Trophoblast cell (in vitro differentiated cells and primary cell): ENCODE measurements at regions not wholly inside any gene's neighbourhood (a gene's known extent, or its start where the extent isn't known, plus 50 kb on each side); places are given as distances from the start of the nearest gene placed in this dataset.
"Not testable (repeated sequence)": the region's sequence is repeated elsewhere in the genome, so short reads cannot be mapped to it uniquely, and the experiment has no call there.

ENCODE experiments used
- DNase-seq, 2 donors: peaks; one replicate each; pipeline ENCODE4 v3.0.0-alpha.2; 2016
- H2AFZ ChIP-seq: 2 replicates; pipeline ENCODE4 v1.6.1; 2013; ENCODE audit warnings: low read length, moderate library complexity, mild to moderate bottlenecking; ENCODE audit not compliant: insufficient read depth, poor library complexity
- H2AK5ac ChIP-seq: 2 replicates; pipeline ENCODE4 v1.6.1; 2013; ENCODE audit warnings: mild to moderate bottlenecking, low read length
- H2BK120ac ChIP-seq: 2 replicates; pipeline ENCODE4 v1.6.1; 2013; ENCODE audit warnings: low read length, mild to moderate bottlenecking, moderate library complexity; ENCODE audit not compliant: insufficient read depth, poor library complexity
- H2BK12ac ChIP-seq: 2 replicates; pipeline ENCODE4 v1.6.1; 2013; ENCODE audit warnings: mild to moderate bottlenecking, low read length, moderate library complexity
- H2BK5ac ChIP-seq: 2 replicates; pipeline ENCODE4 v1.6.1; 2013; ENCODE audit warnings: low read length, low read depth, moderate library complexity, mild to moderate bottlenecking; ENCODE audit not compliant: poor library complexity
- H3K14ac ChIP-seq: 2 replicates; pipeline ENCODE4 v1.6.1; 2013; ENCODE audit warnings: mild to moderate bottlenecking, low read length
- H3K18ac ChIP-seq: 2 replicates; pipeline ENCODE4 v1.6.1; 2013; ENCODE audit warnings: mild to moderate bottlenecking, low read length
- H3K23ac ChIP-seq: 2 replicates; pipeline ENCODE4 v1.6.1; 2013; ENCODE audit warnings: low read length
- H3K27ac ChIP-seq: 2 replicates; pipeline ENCODE4 v1.5.1; 2013; ENCODE audit warnings: low read depth, mild to moderate bottlenecking, inconsistent platforms, low read length, moderate library complexity
- H3K27me3 ChIP-seq: 2 replicates; pipeline ENCODE4 v1.6.1; 2013; ENCODE audit warnings: inconsistent platforms, mild to moderate bottlenecking, low read length, moderate library complexity; ENCODE audit not compliant: insufficient read depth
- H3K36me3 ChIP-seq, 2 experiments: 1 replicate in 1 of 2; 2 replicates in 1 of 2; pipeline ENCODE4 v1.6.1; 2013; ENCODE audit warnings: low read length in 2 of 2, mild to moderate bottlenecking in 2 of 2, moderate library complexity in 1 of 2; ENCODE audit not compliant: insufficient read depth in 2 of 2, control insufficient read depth in 1 of 2
- H3K4ac ChIP-seq: 2 replicates; pipeline ENCODE4 v1.6.1; 2013; ENCODE audit warnings: low read depth, mild to moderate bottlenecking, low read length, moderate library complexity
- H3K4me1 ChIP-seq, 2 experiments: 1 replicate in 1 of 2; 2 replicates in 1 of 2; pipeline ENCODE4 v1.6.1; 2013; ENCODE audit warnings: low read length in 2 of 2, mild to moderate bottlenecking in 2 of 2, moderate library complexity in 1 of 2; ENCODE audit not compliant: insufficient read depth in 2 of 2, control insufficient read depth in 1 of 2
- H3K4me2 ChIP-seq: 2 replicates; pipeline ENCODE4 v1.6.1; 2013; ENCODE audit warnings: inconsistent platforms, mild to moderate bottlenecking, low read length, moderate library complexity
- H3K4me3 ChIP-seq: 2 replicates; pipeline ENCODE4 v1.5.1; 2013; ENCODE audit warnings: mild to moderate bottlenecking, low read depth, low read length, inconsistent platforms
- H3K79me1 ChIP-seq: one replicate; pipeline ENCODE4 v1.6.1; 2013; ENCODE audit warnings: low read length
- H3K79me2 ChIP-seq: 2 replicates; pipeline ENCODE4 v1.6.1; 2013; ENCODE audit warnings: low read length, mild to moderate bottlenecking; ENCODE audit not compliant: control insufficient read depth, insufficient read depth, poor library complexity
- H3K9ac ChIP-seq: 2 replicates; pipeline ENCODE4 v1.6.1; 2013; ENCODE audit warnings: mild to moderate bottlenecking, low read length
- H3K9me3 ChIP-seq: 2 replicates; pipeline ENCODE4 v1.6.1; 2013; ENCODE audit warnings: low read depth, mild to moderate bottlenecking, control low read depth, inconsistent platforms, low read length; ENCODE audit not compliant: insufficient read depth
- H4K12ac ChIP-seq: 2 replicates; pipeline ENCODE4 v1.6.1; 2013; ENCODE audit warnings: low read depth, mild to moderate bottlenecking, low read length, moderate library complexity
- H4K8ac ChIP-seq: 2 replicates; pipeline ENCODE4 v1.6.1; 2013; ENCODE audit warnings: low read depth, mild to moderate bottlenecking, low read length, moderate library complexity
- H4K91ac ChIP-seq: one replicate; pipeline ENCODE4 v1.6.1; 2013; ENCODE audit warnings: low read depth, mild to moderate bottlenecking, low read length, moderate library complexity
- WGBS: extraction: QIAGEN DNeasy Blood & Tissue Kit; methylation state at CpG from one replicate; pipeline ENCODE4 v1.1.7; 2013; ENCODE audit warnings: missing lambda C conversion rate; ENCODE audit not compliant: insufficient read length, insufficient coverage; ENCODE audit errors: extremely low coverage; 5-methylcytosine and 5-hydroxymethylcytosine counted together

GRCh38 chr5:3323966-3324365, 271.7 kb upstream of the IRX1 start:
- not testable (repeated sequence) for H4K91ac ChIP-seq, H3K14ac ChIP-seq, H3K27me3 ChIP-seq, DNase-seq, H2BK120ac ChIP-seq, H2BK12ac ChIP-seq, H4K8ac ChIP-seq, H3K18ac ChIP-seq, H3K79me2 ChIP-seq, H3K4me2 ChIP-seq, H3K27ac ChIP-seq, H3K4me1 ChIP-seq, H2BK5ac ChIP-seq, H3K36me3 ChIP-seq, H3K9ac ChIP-seq, H3K4ac ChIP-seq, H4K12ac ChIP-seq, H3K79me1 ChIP-seq, H2AK5ac ChIP-seq, H2AFZ ChIP-seq
- 100% methylated on average over 5 of the region's 6 CpGs for WGBS
- H3K23ac ChIP-seq = peak overlapping the region; percentile 67
- H3K4me3 ChIP-seq = peak overlapping the region; percentile 58
- peaks cover 22% of the 10 kb centered on the region for H3K9me3 ChIP-seq

- Histone ChIP-seq H3K79me2 (no peaks in the 10 kb centered on the region), H3K4me2 (no peak overlapping the region), H2BK120ac (no peak overlapping the region), H2BK5ac (no peak overlapping the region), H2BK12ac (no peak overlapping the region), H3K4me1 (no peaks in the 10 kb centered on the region), H2AFZ (no peak overlapping the region), H3K18ac (no peak overlapping the region), H3K4me3 (peak overlapping the region; percentile 6), H4K91ac (no peak overlapping the region), H3K36me3 (no peaks in the 10 kb centered on the region), H3K23ac (no peak overlapping the region), H3K79me1 (no peaks in the 10 kb centered on the region), H3K4ac (no peak overlapping the region), H3K27ac (no peak overlapping the region), H4K8ac (no peak overlapping the region), H3K14ac (no peak overlapping the region), H3K9ac (no peak overlapping the region), H3K9me3 (peaks cover 19% of the 10 kb centered on the region), H4K12ac (no peak overlapping the region), H3K27me3 (no peaks in the 10 kb centered on the region), H2AK5ac (no peak overlapping the region)
- DNase-seq = no peak
- 100% methylated on average over 3 of the region's 3 CpGs for WGBS
Measured at GRCh38 chr5:3323144-3323543, 272.5 kb upstream of the IRX1 start.

- Histone ChIP-seq H2BK120ac (no peak overlapping the region), H3K4ac (no peak overlapping the region), H3K4me1 (no peaks in the 10 kb centered on the region), H3K18ac (no peak overlapping the region), H3K79me1 (no peaks in the 10 kb centered on the region), H3K23ac (peak overlapping the region; percentile 90), H3K79me2 (no peaks in the 10 kb centered on the region), H3K36me3 (no peaks in the 10 kb centered on the region), H4K91ac (no peak overlapping the region), H3K14ac (no peak overlapping the region), H2AFZ (no peak overlapping the region), H3K4me3 (peak overlapping the region; percentile 6), H4K12ac (no peak overlapping the region), H2BK5ac (no peak overlapping the region), H3K9ac (no peak overlapping the region), H3K27me3 (no peaks in the 10 kb centered on the region), H3K4me2 (no peak overlapping the region), H3K27ac (no peak overlapping the region), H2BK12ac (no peak overlapping the region), H3K9me3 (peaks cover 19% of the 10 kb centered on the region), H2AK5ac (no peak overlapping the region), H4K8ac (no peak overlapping the region)
- no peak for DNase-seq
- WGBS = 100% methylated on average over 3 of the region's 3 CpGs
Measured at GRCh38 chr5:3322642-3323041, 273.0 kb upstream of the IRX1 start.

- Histone ChIP-seq H2AK5ac (no peak overlapping the region), H2AFZ (no peak overlapping the region), H3K9me3 (peaks cover 19% of the 10 kb centered on the region), H2BK12ac (no peak overlapping the region), H3K4ac (no peak overlapping the region), H3K4me2 (no peak overlapping the region), H3K27ac (no peak overlapping the region), H3K9ac (no peak overlapping the region), H3K14ac (no peak overlapping the region), H3K27me3 (no peaks in the 10 kb centered on the region), H3K79me1 (no peaks in the 10 kb centered on the region), H3K18ac (no peak overlapping the region), H4K12ac (no peak overlapping the region), H3K36me3 (no peaks in the 10 kb centered on the region), H3K23ac (no peak overlapping the region), H3K4me3 (no peak overlapping the region), H4K8ac (no peak overlapping the region), H2BK5ac (no peak overlapping the region), H3K79me2 (no peaks in the 10 kb centered on the region), H3K4me1 (no peaks in the 10 kb centered on the region), H4K91ac (no peak overlapping the region), H2BK120ac (no peak overlapping the region)
- DNase-seq = no peak
- no CpG with 5 or more reads among the region's 10 CpGs for WGBS
Measured at GRCh38 chr5:3321923-3322322, 273.7 kb upstream of the IRX1 start.
